GM18502 (cell line): ENCODE measurements at regions not wholly inside any gene's neighbourhood (a gene's known extent, or its start where the extent isn't known, plus 50 kb on each side); places are given as distances from the start of the nearest gene placed in this dataset.
"Not testable (repeated sequence)": the region's sequence is repeated elsewhere in the genome, so short reads cannot be mapped to it uniquely, and the experiment has no call there.

Source experiments
- ATAC-seq: cut with Tn5 transposase; IDR thresholded peaks from one replicate; pipeline ENCODE4 v1.9.1; 2021; ENCODE audit warnings: mild to moderate bottlenecking; ENCODE audit not compliant: unreplicated experiment, poor library complexity

DNA sequence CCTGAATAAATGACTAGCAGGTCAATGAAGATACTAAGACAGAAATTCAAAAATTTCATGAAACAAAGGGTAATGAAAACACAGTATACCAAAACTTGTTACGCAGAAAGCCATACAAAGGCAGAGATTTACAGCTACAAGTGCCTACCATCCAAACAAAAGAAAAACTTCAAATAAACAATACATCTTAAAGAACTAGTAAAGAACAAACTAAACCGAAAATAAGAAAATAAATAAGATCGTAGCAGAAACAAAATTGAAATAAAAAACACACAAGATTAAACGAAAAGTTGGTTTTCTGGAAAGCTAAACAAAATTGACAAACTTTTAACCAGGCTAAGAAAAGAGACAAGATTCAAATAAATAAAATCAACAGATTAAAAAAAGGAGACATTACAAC lies 51.5 kb downstream of the VPREB1 start:
- not testable (repeated sequence) for ATAC-seq

DNA sequence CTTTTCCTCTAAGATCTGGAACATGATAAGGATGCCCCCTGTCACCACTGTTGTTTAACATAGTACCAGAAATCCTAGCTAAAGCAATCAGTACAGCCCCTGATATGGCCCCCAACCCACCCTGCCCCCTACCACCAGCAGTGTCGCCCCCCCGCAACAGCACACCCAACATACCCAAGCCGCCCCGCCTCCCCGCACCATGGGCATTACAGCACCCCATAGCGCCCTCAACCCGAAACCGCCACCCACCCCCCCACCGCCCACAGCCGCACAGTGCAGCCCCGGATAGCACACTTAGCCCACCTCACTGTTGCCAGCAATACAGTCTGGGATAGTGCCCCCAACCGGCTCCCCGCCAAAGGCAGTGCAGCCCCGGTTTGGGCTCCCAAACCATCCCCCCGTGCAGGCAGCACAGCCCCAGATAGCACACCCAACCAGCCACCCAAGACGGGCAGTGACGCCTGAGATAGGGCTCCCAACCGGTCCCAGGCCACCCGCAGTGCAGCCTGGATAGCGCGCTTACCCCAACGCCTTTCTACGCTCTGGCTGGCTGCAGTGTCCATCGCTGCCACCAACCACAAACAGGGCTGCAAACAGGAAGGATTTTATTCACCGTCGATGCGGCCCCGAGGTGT lies 52.7 kb downstream of the VPREB1 start:
- ATAC-seq = not testable (repeated sequence)

DNA sequence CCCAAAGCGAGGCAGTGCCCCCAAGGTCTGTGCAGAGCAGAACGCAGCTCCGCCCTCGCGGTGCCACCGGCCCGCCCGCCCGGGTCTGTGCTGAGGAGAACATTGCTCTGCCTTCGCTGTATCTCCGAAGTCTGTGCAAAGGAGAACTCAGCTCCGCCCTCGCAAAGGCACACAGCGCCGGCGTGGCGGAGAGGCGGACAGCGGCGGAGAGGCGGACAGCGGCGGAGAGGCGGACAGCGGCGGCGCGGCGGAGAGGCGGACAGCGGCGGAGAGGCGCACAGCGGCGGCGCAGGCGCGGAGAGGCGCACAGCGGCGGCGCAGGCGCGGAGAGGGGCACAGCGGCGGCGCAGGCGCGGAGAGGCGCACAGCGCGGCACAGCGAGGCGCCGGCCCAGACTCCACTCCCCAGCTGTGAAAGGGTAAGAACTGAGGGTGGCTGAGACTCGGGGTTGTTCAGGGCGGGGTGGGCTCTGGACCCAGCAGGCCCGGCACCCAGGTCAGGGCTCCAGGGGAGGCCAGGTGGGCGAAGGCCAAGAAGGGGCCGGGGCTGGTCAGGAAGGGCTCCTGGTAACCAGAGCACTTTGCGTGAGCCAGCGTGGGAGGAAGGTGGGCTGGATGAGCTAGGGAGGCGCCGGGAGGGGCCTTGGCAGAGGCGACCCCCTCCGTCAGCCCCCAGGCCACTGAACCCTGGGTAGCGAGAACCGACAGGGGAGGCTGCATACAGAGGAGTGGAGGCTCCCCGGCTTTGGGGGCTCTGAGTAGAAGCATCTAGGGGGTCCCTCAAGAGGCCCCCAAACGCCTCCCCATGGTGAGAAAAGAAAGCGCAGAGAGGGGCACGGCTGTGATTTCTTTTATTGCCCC lies 53.4 kb downstream of the VPREB1 start:
- ATAC-seq = peak; percentile 85

DNA sequence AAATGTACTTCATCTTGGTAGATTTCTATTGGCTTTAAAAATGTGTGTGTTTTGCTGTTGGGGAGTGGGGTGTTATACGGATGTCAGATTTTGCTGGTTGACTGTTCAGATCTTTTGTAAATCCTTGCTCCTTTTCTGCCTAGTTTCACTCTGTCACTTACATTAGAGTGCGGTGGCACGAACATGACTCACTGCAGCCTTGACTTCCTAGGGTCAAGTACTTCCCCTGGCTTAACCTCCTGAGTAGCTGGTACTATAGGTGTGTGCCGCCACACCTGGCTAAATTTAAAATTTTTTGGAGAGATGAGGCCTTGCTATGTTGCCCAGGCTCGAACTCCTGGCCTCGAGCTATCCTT lies 54.0 kb downstream of the VPREB1 start:
- not testable (repeated sequence) for ATAC-seq

DNA sequence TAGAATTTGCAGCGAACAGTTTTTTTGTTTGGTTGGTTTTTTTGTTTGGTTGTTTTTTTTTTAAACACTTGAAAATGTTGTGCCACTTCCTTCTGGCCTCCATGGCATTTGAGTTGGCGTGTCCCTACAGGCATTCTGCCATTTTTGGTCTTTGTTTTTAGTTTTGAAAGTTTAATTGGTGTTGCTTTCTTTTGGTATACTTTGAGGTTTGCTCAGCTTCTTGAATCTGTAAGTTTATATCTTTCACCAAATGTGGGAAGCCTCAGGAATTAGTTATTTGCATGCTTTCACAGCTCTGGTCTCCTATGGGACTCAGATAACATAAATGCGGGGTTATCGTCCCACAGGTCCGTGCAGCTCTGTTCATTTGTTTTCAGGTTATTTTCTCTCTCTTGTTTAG lies 55.9 kb downstream of the VPREB1 start:
- not testable (repeated sequence) for ATAC-seq

DNA sequence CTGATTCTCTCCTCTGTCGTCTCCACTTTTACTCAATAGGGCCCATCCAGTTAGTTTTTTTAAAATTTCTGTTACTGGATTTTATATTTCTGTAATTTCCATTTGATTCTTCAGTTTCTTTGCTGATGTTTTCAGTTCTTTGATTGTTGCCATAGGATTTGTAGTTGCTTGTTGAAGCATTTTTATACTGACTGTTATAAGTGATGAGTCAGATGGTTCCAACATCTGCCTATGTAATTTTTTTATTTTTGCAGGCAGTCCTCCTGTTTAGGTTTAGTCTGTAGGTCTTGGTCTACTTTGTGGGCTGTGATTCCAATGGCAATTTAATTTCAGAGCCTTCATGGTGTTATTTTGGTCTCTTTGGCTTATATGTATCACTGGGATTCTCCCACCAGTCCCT lies 56.4 kb downstream of the VPREB1 start:
- not testable (repeated sequence) for ATAC-seq

DNA sequence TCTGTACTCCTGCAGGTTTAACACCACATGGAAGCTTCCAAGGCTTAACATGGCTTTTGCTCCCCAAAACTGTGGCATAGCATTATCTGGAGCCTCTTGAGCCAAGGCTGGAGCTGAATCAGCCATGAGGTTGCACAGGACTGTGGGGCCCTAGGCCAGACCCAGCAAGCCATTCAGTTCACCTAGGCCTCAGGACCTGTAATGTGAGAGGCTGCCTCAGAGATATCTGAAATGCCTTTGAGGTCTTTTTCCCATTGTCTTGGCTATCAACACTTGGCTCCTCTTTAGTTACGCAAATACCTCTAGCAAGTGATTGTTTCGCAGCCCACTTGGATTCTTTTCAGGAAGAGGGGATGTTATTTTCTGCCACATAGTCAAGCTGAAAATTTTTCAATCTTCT lies 72.0 kb downstream of the VPREB1 start:
- no peak for ATAC-seq

DNA sequence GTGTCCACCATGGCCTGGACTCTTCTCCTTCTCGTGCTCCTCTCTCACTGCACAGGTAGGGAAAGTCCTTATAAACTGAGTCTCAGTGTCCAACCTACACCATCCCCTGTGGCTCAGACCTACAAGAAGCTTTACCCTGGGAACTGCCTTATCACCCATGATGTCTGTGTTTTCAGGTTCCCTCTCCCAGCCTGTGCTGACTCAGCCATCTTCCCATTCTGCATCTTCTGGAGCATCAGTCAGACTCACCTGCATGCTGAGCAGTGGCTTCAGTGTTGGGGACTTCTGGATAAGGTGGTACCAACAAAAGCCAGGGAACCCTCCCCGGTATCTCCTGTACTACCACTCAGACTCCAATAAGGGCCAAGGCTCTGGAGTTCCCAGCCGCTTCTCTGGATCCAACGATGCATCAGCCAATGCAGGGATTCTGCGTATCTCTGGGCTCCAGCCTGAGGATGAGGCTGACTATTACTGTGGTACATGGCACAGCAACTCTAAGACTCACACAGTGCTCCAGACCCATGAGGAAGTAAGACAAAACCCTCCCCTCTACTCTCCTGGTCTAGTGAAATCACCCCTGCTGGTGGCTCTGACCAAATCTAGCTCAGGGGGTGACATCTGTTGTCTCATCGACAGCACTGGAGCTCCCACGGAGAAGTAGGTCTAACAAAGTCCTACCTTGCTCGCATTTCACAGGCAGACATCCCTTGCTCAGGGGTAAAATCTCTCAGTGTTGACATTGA lies 74.3 kb downstream of the VPREB1 start:
- ATAC-seq = no peak

DNA sequence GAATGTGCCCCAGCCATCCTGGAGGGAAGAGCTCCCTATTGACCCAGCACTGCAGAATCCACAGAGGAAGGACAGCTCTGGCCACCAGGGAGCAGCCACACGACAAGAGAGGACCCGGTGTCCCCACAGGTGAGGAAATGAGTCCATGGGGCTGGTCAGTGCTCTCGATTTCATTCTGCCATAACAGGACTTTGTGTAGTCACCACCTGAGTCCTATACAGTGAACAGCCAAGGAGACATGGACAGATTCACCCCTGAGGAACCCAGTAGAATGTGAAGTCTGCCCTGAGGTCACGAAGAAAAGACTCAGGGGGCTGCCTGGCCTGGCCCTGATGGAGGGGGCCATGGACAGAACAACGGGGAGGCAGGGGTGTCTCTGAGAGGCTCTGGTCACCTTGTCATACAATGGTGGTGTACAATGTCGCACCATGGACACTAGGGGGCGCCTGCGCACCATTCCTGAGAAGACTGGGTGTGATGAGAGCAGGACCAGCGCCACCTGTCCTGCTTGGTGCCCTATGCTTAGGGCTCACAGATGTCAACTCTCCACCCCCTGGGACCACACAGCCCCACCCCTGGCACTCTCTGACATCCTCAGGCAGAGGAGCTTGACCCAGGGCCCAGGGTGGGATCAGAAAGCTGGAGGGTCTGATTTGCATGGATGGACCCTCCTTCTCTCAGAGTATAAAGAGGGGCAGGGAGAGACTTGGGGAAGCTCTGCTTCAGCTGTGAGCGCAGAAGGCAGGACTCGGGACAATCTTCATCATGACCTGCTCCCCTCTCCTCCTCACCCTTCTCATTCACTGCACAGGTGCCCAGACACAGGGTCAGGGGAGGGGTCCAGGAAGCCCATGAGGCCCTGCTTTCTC lies 77.4 kb downstream of the VPREB1 start:
- ATAC-seq = peak; percentile 83

DNA sequence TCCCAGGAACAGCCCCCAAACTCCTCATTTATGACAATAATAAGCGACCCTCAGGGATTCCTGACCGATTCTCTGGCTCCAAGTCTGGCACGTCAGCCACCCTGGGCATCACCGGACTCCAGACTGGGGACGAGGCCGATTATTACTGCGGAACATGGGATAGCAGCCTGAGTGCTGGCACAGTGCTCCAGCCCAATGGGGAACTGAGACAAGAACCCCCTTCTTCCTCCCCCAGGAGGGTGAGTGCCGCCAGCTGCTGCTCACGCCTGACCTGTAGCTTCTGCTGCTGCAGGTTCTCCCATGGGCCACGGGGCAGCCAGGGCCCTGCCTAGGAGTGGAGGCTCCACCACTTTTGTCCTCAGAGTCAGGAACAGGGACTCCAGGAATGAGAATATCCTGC lies 78.2 kb downstream of the VPREB1 start:
- ATAC-seq = no peak

DNA sequence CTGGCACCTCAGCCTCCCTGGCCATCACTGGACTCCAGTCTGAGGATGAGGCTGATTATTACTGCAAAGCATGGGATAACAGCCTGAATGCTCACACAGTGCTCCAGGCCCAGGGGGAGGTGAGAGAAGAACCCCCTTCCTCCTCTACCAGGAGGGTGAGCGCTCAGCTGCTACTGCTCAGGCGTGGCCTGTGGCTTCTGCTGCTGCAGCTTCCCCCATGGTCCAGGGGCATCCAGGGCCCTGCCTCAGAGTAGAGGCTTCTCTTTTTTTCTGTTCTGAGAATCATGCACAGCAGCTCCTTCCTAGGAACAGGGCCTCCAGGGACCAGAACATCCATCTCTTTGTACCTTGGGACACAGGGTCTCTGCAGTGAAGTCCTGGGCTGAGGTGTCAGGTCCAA lies 83.1 kb downstream of the VPREB1 start:
- ATAC-seq = no peak

DNA sequence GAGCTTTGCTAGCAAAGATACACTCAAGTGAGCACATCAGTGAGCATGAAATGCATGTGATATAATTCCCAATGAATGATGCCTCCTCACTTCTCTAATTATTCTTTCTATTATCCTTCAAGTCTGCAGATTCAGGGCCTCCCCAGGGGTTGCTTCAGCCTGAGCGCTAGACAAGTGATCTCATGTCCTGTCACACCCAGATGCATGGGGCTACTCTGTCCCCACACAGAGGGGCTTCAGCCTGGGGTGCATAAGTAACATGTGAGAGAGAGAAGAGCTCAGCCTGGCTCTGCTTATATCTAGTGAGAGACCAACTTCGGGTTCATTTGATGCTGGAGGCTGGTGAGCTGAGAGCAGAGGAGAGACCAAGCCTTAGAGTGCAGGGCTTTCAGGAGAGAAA lies 85.2 kb downstream of the VPREB1 start:
- ATAC-seq = no peak

DNA sequence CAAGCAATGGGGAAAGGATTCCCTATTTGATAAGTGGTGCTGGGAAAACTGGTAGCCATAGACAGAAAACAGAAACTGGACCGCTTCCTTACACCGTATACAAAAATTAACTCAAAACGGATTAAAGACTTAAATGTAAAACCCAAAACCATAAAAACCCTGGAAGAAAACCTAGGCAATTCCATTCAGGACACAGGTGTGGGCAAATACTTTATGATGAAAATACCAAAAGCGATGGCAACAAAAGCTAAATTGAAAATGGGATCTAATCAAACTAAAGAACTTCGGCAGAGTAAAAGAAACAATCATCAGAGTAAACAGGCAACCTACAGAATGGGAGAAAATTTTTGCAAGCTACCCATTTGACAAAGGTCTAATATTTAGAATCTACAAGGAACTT lies 91.1 kb downstream of the VPREB1 start:
- not testable (repeated sequence) for ATAC-seq

DNA sequence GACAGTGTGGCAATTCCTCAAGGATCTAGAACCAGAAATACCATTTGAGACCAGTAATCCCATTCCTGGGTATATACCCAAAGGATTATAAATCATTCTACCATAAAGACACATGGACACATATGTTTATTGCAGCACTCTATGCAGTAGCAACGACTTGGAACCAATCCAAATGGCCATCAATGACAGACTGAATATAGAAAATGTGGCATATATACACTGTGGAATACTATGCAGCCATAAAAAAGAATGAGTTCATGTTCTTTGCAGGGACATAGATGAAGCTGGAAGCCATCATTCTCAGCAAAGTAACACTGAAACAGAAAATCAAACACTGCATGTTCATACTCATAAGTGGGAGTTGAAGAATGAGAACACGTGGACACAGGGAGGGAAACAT lies 91.7 kb downstream of the VPREB1 start:
- not testable (repeated sequence) for ATAC-seq

DNA sequence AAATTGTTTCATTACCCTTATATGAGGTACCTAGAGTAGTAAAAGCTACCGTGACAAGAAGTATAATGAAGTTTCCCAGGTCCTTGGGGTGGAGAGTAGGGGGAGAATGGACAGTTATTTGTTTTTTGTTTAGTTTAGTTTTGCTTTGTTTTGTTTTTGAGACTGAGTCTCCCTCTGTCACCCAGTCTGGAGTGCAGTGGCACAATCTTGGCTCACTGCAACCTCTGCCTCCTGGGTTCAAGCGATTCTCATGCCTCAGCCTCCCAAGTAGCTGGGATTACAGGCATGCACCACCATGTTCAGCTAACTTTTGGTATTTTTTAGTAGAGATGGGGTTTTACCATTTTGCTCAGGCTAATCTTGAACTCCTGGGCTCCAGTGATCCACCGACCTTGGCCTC lies 94.2 kb downstream of the VPREB1 start:
- ATAC-seq = not testable (repeated sequence)

DNA sequence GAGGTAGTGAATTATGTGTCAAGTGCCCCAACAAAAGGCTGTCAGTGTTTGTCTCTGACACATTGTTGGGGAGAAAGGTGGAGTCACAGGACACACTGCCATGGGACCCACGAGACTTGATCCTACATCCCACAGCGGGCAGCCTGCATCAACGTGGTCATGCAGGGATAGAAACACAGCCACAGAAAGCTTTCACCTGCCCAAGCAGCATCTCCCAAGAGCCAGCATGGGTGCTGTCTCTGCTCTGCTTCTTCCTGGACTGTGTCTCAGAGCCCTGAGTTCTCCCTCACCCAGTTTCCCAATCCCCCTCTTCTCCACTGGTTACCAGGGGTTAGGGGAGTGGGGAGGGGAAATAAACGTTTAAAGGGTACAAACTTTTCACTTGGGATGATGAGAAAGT lies 97.2 kb downstream of the VPREB1 start:
- no peak for ATAC-seq

DNA sequence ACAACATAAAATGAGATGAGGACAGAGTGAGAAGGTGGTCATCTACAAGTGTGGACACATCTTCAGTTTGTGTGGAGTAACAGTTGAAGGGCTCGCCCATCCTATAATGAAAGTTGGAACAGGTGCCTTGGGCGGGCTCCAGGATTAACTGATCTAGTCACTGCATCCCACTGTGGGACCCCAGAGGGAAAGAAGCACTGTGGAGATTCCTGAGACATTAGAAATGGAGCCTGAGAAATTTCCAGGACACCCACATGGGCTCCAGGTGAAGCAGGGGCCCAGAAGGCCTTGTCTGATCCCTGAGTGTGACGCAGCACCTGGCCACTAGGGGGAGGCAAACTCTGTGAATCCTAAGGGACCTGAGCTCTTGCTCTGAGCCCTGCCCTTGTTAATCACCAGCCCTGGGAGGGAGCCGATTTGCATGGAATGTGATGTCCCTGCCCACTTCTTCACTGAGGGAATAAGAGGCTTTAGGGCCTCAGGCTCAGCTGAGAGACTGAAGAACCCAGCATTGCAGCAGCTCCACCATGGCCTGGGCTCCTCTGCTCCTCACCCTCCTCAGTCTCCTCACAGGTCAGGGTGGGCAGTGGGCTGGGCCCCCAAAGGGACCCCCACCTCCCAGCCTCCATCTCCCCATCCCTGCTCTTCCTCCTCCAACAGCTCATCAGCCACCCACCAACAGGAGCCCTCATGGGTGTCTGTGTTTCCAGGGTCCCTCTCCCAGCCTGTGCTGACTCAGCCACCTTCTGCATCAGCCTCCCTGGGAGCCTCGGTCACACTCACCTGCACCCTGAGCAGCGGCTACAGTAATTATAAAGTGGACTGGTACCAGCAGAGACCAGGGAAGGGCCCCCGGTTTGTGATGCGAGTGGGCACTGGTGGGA lies 98.4 kb downstream of the VPREB1 start:
- no peak for ATAC-seq

DNA sequence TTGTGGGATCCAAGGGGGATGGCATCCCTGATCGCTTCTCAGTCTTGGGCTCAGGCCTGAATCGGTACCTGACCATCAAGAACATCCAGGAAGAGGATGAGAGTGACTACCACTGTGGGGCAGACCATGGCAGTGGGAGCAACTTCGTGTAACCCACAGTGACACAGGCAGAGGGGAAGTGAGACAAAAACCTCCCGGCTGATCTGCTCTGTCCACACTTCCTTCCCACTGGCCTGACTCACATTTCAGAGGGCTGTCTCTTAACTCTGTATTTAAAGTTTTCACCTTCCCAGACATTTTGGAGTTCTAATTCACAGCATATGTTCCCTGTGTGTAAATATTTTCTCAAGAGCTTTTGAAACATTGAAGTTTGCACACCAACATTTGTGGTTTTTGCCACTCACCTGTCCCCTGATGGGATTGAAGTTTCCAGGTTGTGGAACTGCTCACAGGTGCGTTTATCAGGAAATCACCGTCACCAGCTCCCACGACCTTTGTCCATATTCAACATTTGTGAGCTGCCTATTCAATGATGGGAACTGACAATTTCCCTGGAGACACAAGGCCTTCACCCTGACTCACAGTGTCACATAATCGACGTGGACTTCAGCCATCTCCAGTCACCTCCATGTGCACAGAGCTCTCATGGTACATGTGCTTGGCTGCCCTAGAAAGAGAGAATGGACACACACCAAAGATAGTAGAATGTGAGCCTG lies 99.2 kb downstream of the VPREB1 start:
- no peak for ATAC-seq

DNA sequence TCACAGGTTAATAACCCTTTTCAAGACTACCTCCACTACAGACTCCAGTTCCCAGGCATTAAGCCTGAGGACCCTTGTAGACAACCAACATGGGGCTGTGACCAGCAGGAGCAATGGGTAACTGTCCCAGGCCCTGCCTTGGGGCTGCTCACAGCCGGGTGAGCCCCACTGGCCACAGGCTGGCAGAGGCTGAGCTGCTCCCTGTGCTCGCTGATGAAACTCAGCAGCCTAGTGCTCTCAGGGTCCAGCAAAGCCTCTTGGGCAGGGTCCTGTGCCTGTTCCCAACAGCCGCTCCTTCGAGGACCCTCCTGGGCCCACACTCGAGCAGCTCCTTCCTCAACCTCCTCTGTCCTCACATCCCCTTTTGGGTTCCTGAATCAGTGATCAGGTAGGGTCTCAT lies 99.8 kb downstream of the VPREB1 start:
- ATAC-seq = no peak
